Body of pancreas (tissue), 4 donors: ENCODE measurements at regions not wholly inside any gene's neighbourhood (a gene's known extent, or its start where the extent isn't known, plus 50 kb on each side); places are given as distances from the start of the nearest gene placed in this dataset.
"Not testable (repeated sequence)": the region's sequence is repeated elsewhere in the genome, so short reads cannot be mapped to it uniquely, and the experiment has no call there.

Experiments
- CTCF ChIP-seq, 7 experiments: fragments of 450-650 bp in 4 of 7; fragments of 200-600 bp in 3 of 7; sonication (generic) in 3 of 7; IDR thresholded peaks; one replicate each; pipeline ENCODE4 v1.5.1; 2016 to 2019; ENCODE audit warnings: antibody characterized with exemption in 7 of 7
- POLR2A ChIP-seq, 3 donors: fragments of 450-650 bp; IDR thresholded peaks; one replicate each; pipeline ENCODE4 v1.6.1; 2016; ENCODE audit warnings: antibody characterized with exemption in 3 of 3, mild to moderate bottlenecking in 2 of 3

- TF ChIP-seq CTCF, POLR2A (IDR thresholded peaks at IDR 0.05): not testable (repeated sequence)
These were observed 90.5 kb upstream of the METTL9 start for GRCh38 chr16:21508661-21509436.
